B cell (primary cell): ENCODE measurements at regions not wholly inside any gene's neighbourhood (a gene's known extent, or its start where the extent isn't known, plus 50 kb on each side); places are given as distances from the start of the nearest gene placed in this dataset.

Source experiments
- EZH2 ChIP-seq: IDR thresholded peaks from 2 replicates; pipeline ENCODE4 v1.6.1; 2012; ENCODE audit warnings: borderline replicate concordance, low read depth, mild to moderate bottlenecking, moderate library complexity, low read length; ENCODE audit not compliant: insufficient read depth, poor library complexity, severe bottlenecking
- TF ChIP-seq, protein P1 (sequence below): fragments of 200-600 bp; IDR thresholded peaks from one replicate; pipeline ENCODE4 v1.8.0; 2022; ENCODE audit warnings: antibody characterized with exemption, mild to moderate bottlenecking

DNA sequence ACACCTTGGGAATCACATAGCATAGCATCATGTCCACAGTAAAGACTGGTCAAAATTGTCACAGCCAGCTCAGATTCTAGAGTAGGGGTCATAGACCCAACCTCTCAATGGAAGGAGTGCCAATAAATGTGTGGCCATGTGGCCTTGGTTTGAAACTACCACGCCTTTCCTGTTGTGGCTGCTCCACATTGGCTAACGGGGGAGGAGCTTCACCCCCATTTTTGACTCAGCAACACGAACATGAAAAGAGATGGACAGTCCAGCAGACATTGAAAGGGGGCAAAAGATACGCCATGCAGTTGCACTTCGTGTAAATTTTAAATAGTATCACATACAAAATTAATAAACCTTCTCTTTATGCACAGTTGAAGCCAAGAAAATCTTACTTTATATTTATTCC lies 78.4 kb upstream of the HIVEP3 start:
- TF ChIP-seq EZH2 = no peak
- TF ChIP-seq, protein P1, sequence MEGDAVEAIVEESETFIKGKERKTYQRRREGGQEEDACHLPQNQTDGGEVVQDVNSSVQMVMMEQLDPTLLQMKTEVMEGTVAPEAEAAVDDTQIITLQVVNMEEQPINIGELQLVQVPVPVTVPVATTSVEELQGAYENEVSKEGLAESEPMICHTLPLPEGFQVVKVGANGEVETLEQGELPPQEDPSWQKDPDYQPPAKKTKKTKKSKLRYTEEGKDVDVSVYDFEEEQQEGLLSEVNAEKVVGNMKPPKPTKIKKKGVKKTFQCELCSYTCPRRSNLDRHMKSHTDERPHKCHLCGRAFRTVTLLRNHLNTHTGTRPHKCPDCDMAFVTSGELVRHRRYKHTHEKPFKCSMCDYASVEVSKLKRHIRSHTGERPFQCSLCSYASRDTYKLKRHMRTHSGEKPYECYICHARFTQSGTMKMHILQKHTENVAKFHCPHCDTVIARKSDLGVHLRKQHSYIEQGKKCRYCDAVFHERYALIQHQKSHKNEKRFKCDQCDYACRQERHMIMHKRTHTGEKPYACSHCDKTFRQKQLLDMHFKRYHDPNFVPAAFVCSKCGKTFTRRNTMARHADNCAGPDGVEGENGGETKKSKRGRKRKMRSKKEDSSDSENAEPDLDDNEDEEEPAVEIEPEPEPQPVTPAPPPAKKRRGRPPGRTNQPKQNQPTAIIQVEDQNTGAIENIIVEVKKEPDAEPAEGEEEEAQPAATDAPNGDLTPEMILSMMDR = no peak
